NCI-H2081 (cell line): ENCODE measurements at regions not wholly inside any gene's neighbourhood (a gene's known extent, or its start where the extent isn't known, plus 50 kb on each side); places are given as distances from the start of the nearest gene placed in this dataset.

Source experiments
- DNase-seq, 2 experiments: peaks; one replicate each; lab custom pipeline; 2025; lab: John Stamatoyannopoulos, UW

DNA sequence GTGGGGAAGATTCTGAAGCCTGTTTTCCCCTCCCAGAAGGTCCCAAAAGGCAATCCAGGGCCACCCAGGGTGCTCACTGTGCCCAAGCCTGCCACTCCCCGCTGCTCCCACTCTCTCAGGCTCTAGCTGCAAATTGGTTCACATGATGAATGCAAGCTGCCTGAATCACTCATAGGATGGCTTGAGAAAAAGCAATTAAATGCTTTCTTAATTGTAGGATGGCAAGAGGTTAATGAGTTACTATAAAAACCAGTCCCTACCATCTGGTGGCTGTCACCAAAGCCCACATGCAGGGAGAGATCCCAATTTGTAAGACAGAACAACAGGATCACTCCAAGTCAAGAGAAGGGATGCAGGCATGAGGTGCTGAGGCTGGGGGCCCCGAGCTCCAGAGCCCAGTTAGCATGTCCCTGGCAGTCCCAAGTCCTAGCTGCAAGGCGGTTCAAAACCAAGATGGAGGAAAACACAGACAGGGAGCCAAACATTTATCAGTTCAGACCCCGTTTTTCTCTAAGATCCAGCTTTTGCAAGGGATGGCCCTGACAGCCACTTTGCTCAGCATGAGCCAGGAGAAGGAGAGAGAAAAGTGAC lies 207.1 kb downstream of the UACA start:
- DNase-seq = no peak

DNA sequence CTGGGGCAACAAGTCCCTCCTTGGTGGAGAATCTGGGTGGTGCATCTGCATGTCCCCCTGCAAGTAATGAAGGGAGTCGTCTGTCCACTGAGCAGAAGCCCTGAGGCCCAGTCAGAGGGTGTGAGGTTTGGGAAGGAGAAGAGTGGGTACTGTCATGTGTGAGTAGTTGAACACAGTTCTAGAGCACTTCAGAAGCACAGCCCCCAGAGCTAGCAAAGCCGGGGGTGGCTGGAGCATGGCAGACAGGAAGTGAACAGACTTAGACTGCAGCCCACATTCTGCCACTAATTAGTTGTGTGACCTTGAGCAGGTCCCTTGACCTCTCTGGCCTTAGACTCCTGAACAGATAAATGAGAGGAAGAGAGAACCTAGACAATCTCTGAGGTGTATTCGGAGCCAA lies 207.6 kb downstream of the UACA start:
- no peak for DNase-seq

DNA sequence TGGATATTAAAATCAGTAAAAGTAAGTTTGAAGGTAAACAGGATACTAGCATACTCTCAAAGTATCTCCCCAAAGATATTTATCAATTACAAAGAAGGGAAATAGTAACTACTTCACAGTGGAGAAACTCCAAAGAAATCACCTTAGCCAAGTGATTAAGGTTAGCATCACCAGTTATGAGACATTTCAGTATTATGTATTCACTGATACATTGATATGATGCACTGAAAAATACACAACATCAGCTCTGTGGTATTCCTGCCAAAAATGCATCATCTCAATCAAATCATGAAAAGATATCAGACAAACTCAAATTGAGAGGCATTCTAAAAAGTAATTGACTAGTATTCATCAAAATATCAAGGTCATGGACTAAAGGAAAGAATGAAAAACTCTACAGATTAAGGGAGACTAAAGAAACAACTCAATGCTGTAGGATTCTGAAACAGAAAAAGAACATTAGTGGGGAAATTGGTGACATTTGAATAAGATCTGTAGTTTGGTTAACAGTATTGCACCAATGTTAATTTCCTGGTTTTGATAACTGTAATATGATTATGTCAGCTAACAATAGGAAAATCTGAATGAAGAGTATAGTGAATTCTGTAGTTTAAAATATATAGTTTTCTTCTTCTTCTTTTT lies 215.4 kb downstream of the UACA start:
- DNase-seq = no peak

DNA sequence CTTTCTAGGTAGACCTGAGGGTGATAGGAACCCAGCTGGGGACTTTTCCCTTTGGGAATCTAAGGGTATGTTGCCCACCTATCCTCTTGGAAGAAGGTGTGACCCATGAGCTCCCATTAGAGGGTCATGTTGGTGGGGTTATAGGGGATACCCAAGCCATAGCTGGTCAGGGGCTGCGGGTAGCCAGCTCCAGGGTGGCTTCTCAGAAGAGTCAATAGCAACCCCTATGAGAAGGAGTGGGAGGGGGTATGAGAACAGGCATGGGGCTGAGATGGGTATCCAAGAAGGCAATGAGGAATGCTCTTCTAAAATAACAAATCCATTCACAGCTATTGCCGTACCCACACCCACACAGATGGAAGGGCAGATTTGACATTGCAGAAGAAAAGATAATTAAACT lies 217.8 kb downstream of the UACA start:
- DNase-seq = no peak

DNA sequence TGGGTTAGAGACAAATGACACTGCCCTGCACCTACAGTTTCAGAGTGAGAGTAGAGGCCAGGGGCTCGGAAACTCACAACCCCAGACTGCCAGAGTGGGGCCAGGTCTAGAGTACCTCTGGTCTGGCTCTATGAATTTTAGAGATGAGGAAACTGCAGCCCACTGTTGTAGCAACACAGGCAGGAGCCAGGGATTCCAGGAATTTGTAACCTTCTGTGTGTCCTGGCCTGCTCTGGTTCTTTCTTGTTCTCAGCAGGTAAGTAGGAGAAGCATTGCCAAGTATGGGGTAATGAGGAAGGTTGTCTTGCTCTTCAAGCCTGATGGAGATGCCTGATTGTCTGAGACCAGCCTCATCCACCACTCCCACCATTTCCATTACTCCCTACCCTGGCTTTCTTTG lies 221.8 kb downstream of the UACA start:
- DNase-seq = no peak

DNA sequence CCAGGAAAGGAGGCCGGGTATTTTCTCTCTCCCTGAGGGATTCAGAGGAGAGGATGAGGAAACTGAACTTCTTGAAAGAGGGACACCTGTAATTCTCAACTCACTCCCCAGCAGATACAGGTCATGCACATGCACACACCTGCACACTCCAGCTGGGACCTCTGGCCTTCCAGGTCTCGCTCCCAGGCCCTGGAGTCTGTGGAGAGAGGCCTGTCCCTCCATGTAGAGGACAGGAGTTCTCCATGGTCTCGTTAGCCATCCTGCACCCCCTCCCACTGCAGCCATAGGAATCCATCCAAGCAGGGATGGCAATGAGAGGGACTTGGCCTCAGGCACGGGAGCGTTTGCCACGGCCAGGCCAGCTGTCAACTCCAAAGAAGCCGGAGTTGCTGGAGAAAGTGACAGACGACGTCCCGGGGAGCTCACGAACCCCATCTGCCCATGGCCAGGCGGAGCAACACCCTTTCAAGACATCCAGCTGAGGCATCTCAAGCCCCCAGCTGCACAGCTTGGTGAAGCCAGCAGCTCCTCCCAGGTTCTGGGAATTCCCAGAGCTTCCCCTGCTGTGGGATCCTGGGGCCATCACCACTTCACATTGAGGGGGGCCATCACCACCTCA lies 223.3 kb downstream of the UACA start:
- no peak for DNase-seq

DNA sequence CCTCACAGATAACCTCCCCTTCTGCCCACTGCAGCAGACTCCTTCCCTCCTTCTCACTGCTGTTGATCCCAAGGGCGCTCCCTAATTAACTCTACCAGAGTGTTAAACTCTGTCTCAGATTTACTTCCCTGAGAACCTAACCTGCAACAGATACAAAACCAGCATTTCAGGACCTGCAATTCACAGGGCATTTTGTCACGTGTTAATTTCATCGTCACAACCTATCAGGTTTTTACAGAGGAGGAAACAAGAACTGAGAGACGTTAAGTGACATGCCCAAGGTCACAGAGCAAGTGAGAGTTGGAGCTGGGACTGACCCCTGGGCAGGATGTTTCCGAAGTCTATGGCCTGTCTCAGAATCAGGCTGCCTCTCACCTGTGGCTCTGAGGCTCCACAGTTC lies 223.9 kb downstream of the UACA start:
- no peak for DNase-seq

DNA sequence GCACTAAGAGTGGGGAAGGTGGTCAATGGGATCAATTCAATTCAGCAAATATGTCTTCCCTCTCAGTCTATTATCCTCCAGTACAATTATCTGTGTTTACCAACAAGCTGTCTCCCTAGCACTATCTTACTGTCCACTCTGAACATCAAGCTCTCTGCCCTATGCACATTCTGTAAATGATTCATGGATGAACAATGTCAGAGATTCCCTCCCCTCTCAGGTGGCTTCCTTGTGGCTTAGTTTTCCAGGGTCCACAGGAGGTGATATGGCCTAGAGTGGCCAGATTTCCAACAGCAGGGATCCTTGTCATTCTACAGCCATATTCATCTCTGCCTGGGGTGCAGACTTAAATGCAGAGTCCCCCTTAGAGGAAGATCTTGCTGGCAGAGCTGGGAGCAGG lies 225.1 kb downstream of the UACA start:
- no peak for DNase-seq

DNA sequence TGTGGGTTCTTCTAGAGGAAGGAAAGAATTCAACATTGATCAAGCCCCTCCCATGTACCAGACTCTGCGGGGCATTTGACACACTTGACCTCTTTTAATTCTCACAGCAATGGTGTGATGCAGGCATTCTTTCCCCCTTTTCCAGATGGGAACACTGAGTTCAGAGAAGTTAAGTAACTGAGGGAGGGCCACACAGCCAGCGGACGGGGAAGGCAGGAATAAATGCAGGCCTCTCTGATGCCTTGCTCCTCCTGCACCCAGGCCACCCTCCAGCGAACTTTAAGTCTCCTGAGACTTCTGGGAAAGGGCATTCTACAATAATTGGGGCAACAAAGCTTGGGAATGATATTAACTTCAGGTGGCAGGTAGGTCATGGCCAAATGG lies 227.4 kb downstream of the UACA start:
- no peak for DNase-seq

DNA sequence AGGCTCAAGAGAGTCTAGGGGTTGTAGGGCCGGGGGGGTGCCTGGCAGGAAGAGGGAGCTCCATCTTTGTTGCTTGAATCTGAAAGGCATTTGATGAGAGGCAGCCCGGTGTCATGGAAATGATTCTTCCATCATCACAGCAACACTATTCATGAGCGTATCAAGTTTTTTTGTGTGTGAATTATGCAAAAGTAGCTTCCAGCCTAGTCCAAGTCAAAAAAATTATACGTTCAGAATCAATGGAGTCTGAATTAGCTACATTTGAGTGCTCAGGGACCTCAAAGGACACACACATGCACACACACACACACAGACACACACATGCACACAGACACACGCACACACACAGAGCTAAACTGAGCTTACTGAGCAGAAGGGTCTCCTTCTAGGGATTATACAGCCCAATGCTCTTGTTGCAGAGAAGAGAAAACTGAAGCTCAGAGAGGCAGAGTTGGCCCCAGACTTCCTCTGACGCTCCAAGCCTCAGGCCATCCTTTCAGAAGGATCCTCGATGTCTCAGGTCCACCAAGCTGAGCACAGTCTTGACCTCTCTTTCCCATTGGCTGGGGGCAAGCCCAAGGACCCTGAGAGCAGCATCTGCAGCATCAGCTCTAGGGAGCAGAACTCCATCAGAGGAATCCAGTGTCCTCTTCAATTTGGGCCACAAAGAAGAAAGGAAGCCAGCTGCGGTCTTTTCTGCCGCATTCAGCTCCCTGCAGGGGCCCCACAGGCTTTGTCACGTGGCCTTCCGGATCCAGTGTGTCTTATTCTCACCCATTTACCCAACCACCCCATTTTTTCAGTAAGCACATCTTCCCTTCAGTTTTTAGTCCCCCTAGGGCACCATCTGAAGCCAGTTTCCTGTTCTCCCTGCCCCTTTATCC lies 228.0 kb downstream of the UACA start:
- no peak for DNase-seq

DNA sequence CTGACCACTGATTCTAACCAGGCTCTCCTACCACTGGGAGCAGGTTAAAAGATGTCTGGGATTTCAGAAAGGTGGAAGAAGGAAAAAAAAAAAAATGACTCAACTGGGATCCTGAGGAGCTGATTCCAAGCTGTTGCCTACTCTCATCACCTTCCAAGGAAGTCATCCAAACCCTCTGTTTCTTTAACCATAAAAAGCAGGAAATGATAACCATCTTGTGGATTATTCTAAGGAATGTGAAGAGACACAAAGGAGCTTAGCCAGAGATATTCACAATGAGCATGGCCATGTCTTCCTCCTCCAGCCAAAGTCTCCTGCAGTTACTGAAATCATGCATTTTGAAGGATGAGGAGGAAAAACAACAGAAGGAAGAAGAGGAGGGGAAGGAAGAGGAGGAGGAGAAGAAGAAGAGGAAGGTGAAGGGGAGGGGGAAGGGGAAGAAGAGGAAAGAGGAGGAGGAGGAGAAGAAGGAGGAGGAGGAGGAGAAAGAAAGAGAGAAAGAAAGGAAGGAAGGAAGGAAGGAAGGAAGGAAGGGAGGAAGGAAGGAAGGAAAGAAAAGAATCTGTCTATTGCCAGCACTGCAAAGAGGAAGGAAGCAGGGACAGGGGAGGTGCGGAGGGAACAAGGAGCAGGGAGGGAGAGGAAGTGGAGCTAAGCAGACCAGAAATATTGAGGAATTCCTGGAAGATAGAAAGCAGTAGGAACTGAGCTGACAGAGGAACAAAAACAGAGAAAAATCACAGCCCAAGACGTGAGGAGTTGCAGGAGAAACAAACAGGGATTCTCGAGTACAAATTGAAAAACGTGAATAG lies 229.2 kb downstream of the UACA start:
- no peak for DNase-seq

DNA sequence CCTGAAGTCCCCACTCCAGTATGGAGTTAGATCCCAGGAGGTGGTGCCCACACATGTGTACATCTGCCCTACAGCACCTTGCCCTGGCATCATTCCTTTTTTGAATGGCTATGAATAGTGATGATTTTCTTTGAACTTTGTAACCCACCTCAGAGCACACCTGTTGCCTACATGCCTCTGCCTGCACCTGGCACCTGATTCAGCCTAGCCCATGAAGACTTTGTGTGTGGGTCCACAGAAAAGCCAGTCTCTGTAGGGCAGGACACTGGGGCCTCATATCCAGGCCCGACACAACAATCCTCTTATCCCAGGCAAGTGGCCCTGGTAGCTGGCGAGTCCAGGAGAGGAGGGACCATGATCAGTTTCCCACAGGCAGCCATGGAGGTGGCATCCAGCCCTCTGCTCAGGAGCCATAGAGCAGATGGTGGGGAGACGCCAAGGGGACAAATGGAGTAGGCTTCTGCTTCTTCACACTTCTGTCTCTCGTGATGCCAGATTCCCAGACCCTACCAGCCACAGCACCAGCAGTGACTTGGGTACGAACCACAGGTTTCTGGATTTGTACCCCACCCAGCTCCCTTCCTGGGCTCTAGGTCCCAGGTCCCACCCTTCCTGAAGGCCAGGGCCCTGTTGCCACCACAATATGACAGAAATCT lies 230.7 kb downstream of the UACA start:
- no peak for DNase-seq

DNA sequence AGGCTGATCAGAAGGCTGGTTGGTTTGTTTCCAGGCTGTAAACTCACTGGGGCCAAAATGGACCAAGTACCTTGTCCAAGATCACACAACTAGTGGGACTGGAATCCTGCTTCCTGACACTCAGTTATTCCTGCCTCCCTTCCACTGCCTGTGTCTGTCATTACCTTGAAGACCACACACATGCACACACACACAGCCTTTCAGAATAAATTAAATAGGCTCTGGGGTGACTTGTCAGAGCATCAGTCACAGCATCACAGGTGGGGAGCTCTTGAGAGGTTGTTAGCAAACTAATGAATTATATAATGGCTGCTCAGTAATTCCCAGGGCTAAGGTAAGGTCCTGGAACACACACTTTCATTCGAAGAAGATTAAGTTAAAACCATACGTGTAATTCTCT lies 231.8 kb downstream of the UACA start:
- DNase-seq = no peak

DNA sequence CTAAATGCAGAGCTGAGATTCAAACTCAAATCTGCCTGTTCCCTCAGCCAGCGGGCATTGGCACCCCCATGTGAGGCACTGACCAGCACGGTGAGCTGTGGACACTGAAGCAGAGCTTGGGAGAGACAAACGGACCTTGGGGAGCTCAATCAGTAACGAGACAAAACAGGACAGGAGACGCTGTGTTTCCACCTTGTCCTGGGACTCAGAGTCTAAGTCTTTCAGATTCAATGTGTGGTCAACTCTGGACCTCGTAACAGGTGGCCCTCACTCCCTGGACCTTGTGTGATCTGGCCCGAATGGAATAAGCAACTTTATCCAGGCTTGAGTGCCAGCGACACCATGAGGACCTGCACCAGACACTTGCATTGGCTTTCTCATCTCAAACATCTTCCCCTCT lies 232.5 kb downstream of the UACA start:
- no peak for DNase-seq

DNA sequence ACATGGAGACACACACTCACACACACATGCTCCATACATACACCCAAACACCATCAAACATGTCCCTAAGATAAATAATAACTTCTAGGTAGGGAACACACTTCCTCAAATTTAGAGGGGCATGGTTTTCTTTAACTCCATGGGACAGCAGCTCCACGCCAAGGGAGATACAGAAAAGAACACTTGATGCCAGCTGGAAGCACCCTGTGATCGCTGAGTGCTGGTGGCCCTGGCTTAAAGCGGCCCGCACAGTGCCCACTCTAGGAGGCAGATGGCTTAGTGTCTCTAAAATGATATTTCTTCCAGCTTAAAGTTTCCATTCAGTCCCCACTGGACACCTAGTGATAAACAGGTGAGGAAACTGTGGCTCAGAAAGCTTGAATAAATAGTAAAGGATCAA lies 232.9 kb downstream of the UACA start:
- no peak for DNase-seq

DNA sequence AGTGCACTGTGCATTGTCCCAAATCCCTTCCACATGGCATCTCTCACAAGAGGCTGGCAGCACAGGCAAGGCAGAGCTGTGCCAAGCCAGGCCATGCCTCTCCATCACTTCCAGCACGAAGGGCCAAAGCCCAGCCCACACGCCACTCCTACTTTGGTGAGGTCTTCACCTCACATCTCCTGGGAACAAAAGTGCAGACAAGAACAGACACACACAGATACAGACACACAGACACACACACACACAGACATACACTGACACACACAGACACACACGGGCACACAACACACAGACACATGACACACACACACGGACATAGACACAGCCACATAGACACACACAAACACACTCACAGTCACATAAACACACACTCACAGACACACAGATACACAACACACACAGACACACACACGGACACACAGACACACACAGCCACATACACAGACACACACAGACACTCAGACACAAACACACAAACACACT lies 233.3 kb downstream of the UACA start:
- no peak for DNase-seq

DNA sequence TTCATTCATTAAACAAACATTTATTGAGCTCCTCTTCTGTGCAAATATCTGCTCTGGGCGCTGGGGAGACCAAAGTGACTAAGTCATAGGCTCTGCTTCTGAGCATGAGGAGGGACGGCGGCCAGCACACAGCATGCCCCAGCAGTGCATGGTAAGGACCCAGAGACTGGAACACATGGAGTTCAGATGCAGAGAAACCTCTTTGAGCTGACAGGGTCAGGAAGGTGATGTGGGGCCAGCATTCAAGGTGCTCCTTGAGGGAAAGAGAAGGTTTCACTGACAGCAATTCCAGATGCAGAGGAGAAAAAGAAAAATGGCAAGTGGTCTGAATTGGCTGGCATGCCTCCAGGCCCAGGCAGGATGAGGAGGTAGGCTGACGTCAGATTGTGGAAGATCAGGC lies 234.5 kb downstream of the UACA start:
- DNase-seq = no peak

DNA sequence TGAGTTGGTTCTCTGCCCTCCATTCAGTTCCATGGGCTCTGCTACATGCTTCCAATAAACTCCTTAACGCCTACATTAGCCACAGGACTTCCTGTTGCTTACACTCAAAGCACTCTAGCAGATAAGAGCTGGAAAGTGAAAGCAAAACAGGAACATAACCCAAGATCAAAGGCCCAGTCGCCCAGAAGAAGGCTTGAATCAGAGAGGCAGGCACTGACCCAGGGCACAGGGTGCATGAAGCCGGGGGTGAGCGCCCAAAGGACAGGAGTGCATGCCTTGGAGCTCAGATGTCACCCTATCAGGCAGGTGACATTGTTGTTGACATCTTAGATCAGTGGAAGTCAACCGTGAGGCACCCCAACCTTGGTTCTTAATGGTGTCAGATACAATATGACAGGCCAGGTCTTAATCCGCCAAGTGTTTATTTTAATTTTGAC lies 235.1 kb downstream of the UACA start:
- DNase-seq = no peak

DNA sequence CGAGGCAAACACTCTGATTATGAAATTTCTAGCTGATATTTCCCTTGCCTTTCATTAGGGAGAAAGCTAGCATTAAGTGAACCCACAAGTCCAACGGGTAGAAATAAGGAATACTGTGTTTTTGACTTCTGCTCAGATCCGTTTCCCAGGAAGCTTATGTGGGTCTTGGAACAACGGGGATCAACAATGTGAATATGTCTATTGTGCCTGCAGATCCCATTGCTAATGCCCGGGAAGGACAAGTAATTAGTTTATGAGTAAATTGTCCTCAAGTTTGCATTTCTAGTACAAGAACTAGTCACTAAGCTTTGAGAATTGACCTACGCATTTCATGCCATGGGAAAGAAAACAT lies 236.4 kb downstream of the UACA start:
- DNase-seq = no peak

DNA sequence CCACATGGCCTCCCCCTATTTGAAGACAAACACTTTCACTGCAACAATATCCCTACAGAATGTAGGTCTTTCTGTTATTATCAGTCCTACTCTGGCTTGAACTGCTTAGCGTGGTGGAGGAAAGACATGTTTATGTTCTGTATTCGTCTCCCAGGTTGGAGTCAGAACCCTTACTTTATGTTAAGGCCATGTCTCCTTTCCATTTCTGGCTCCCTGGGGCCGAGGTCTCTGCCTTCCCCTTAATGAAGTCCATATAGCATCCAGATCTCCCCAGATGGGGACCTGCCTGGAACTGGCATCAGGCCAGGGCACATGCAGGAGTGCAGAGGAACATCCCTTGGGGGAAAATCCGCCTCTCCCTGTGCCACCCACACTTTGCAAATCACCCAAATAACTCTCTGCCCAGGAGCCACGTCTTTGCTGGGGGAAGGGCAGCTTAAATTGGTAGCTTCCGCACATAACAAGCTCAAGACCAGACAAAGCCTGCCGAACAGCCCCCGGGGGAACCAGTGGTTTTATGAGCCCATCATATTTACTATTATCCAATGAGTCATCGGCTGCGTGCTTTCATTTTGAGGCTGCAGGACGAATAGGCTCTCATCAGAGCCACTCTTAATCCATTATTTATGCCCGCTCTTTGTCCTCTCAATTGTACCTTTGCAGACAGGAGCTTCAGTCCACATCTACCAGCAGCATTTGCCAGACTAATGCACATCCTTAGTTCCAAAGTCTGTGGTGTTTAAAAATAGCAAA lies 237.0 kb downstream of the UACA start:
- peak; percentile 91 to 96 for DNase-seq

DNA sequence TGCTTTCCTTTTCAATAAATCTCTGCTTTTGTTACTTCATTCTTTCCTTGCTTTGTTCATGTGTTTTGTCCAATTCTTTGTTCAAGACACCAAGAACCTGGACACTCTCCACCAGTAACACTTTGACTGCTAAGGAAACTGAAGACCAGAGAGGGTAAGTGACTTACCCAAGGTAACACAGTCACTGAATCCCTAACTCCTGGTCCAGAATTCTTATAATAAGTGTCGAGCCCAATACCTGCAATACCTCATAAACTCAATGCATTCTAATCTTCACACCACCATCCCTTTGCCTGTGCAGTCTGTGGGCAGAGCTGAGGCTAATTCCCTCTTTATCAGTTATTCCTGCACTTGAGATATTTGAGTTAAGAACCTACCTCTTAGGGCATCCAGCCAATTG lies 237.8 kb downstream of the UACA start:
- DNase-seq = no peak
